GM23338 (cell line): ENCODE measurements at regions not wholly inside any gene's neighbourhood (a gene's known extent, or its start where the extent isn't known, plus 50 kb on each side); places are given as distances from the start of the nearest gene placed in this dataset.

ENCODE experiments used
- CTCF ChIP-seq, 2 experiments: fragments of 200-600 bp in 1 of 2; sonication (generic) in 1 of 2; conservative IDR thresholded peaks; 2 replicates each; pipeline versions ENCODE4 v1.5.1 to v1.6.1; 2016 to 2017; ENCODE audit warnings: antibody characterized with exemption in 2 of 2, low read depth in 2 of 2, mild to moderate bottlenecking in 2 of 2, moderate library complexity in 1 of 2
- EZH2 ChIP-seq: fragments of 200-600 bp; sonication (generic); IDR thresholded peaks from one replicate; pipeline ENCODE4 v1.8.0; 2017; ENCODE audit warnings: antibody characterized with exemption, mild to moderate bottlenecking, low read depth; ENCODE audit not compliant: unreplicated experiment
- EZH2phosphoT487 ChIP-seq: fragments of 200-600 bp; sonication (generic); IDR thresholded peaks from one replicate; pipeline ENCODE4 v1.8.1; 2018; ENCODE audit warnings: antibody characterized with exemption; ENCODE audit not compliant: unreplicated experiment
- NANOG ChIP-seq: IDR thresholded peaks from 2 replicates; pipeline ENCODE4 v1.6.1; 2016; ENCODE audit warnings: antibody characterized with exemption, borderline replicate concordance
- POLR2AphosphoS5 ChIP-seq: IDR thresholded peaks from 2 replicates; pipeline ENCODE4 v1.6.1; 2016; ENCODE audit warnings: antibody characterized with exemption, low read depth
- REST ChIP-seq: IDR thresholded peaks from one replicate; pipeline ENCODE4 v1.6.1; 2018; ENCODE audit warnings: antibody characterized with exemption; ENCODE audit not compliant: unreplicated experiment

GRCh38 chr2:21361384-21361783 is 237.6 kb downstream of the TDRD15 start:
- no peak for TF ChIP-seq CTCF (conservative IDR thresholded peaks at IDR 0.05; ENCODE audit: low read depth in 2 of 2)
- no peak for TF ChIP-seq REST
- TF ChIP-seq EZH2 = no peak
- no peak for TF ChIP-seq NANOG
- no peak for TF ChIP-seq POLR2AphosphoS5
- TF ChIP-seq EZH2phosphoT487 = no peak
